ENCODE measurements at regions not wholly inside any gene's neighbourhood (a gene's known extent, or its start where the extent isn't known, plus 50 kb on each side); places are given as distances from the start of the nearest gene placed in this dataset.
"Not testable (repeated sequence)": the region's sequence is repeated elsewhere in the genome, so short reads cannot be mapped to it uniquely, and the experiment has no call there.

- not testable (repeated sequence) for TF ChIP-seq POLR2AphosphoS5 (IDR thresholded peaks at IDR 0.05; ENCODE audit: borderline replicate concordance, low read depth, low read length); EZH2 (IDR thresholded peaks at IDR 0.05); FOXP2 (optimal IDR thresholded peaks at IDR 0.05; ENCODE audit: control extremely low read depth, extremely low read length, insufficient read depth)
These were observed 568.6 kb downstream of the SMARCA1 start for GRCh38 chrX:128954697-128955096.

Data from SK-N-MC (cell line).